Mesenchymal stem cell (in vitro differentiated cells and primary cell): ENCODE measurements at regions not wholly inside any gene's neighbourhood (a gene's known extent, or its start where the extent isn't known, plus 50 kb on each side); places are given as distances from the start of the nearest gene placed in this dataset.
A peak's percentile ranks its signal among the peaks of the same experiment; 100 is the strongest.

Source experiments
- DNase-seq: peaks from one replicate; pipeline ENCODE4 v3.0.0-alpha.2; 2013
- H2AFZ ChIP-seq: one replicate; pipeline ENCODE4 v1.6.1; 2013; ENCODE audit warnings: low read depth, mild to moderate bottlenecking, control low read depth, inconsistent platforms, low read length, moderate library complexity
- H2AK5ac ChIP-seq: 2 replicates; pipeline ENCODE4 v1.6.1; 2013; ENCODE audit warnings: low read length, moderate library complexity, mild to moderate bottlenecking, inconsistent platforms; ENCODE audit not compliant: severe bottlenecking
- H2BK120ac ChIP-seq: one replicate; pipeline ENCODE4 v1.6.1; 2013; ENCODE audit warnings: low read depth, mild to moderate bottlenecking, inconsistent platforms, low read length, moderate library complexity
- H2BK12ac ChIP-seq, 2 experiments: one replicate each; pipeline ENCODE4 v1.6.1; 2013; ENCODE audit warnings: inconsistent platforms in 2 of 2, low read length in 2 of 2, mild to moderate bottlenecking in 2 of 2, moderate library complexity in 2 of 2, control low read depth in 1 of 2
- H2BK15ac ChIP-seq: one replicate; pipeline ENCODE4 v1.6.1; 2013; ENCODE audit warnings: mild to moderate bottlenecking, low read depth, inconsistent platforms; ENCODE audit not compliant: poor library complexity, severe bottlenecking
- H2BK5ac ChIP-seq: 2 replicates; pipeline ENCODE4 v1.6.1; 2013; ENCODE audit warnings: low read depth, mild to moderate bottlenecking, low read length, control low read depth, inconsistent platforms; ENCODE audit not compliant: poor library complexity, severe bottlenecking
- H3K14ac ChIP-seq, 2 experiments: one replicate each; pipeline ENCODE4 v1.6.1; 2013; ENCODE audit warnings: inconsistent platforms in 2 of 2, low read length in 2 of 2, control low read depth in 1 of 2, mild to moderate bottlenecking in 1 of 2, moderate library complexity in 1 of 2
- H3K18ac ChIP-seq, 2 experiments: one replicate each; pipeline ENCODE4 v1.6.1; 2013; ENCODE audit warnings: inconsistent platforms in 2 of 2, low read length in 2 of 2, control low read depth in 1 of 2, low read depth in 1 of 2, mild to moderate bottlenecking in 1 of 2
- H3K23ac ChIP-seq, 2 experiments: one replicate each; pipeline ENCODE4 v1.6.1; 2013; ENCODE audit warnings: inconsistent platforms in 2 of 2, low read length in 2 of 2, mild to moderate bottlenecking in 2 of 2, moderate library complexity in 2 of 2, control low read depth in 1 of 2
- H3K27ac ChIP-seq: 2 replicates; pipeline ENCODE4 v1.5.1; 2013; ENCODE audit warnings: mild to moderate bottlenecking, moderate library complexity, low read length, control low read depth, inconsistent platforms; ENCODE audit not compliant: poor library complexity, severe bottlenecking
- H3K27me3 ChIP-seq, 2 experiments: 2 replicates each; pipeline versions ENCODE4 v1.6.1 to v1.7.0; 2013; ENCODE audit warnings: low read length in 2 of 2, mild to moderate bottlenecking in 2 of 2, moderate library complexity in 2 of 2, control low read depth in 1 of 2, inconsistent platforms in 1 of 2; ENCODE audit not compliant: control insufficient read depth in 1 of 2, insufficient read depth in 1 of 2
- H3K36me3 ChIP-seq, 2 experiments: 2 replicates each; pipeline versions ENCODE4 v1.6.1 to v1.7.0; 2013; ENCODE audit warnings: low read length in 2 of 2, control low read depth in 1 of 2, inconsistent platforms in 1 of 2, low read depth in 1 of 2, mild to moderate bottlenecking in 1 of 2; ENCODE audit not compliant: insufficient read depth in 2 of 2, control insufficient read depth in 1 of 2
- H3K4ac ChIP-seq, 2 experiments: one replicate each; pipeline ENCODE4 v1.6.1; 2013; ENCODE audit warnings: inconsistent platforms in 2 of 2, low read length in 2 of 2, mild to moderate bottlenecking in 2 of 2, moderate library complexity in 2 of 2, control low read depth in 1 of 2, low read depth in 1 of 2
- H3K4me1 ChIP-seq: 2 replicates; pipeline ENCODE4 v1.6.1; 2013; ENCODE audit warnings: low read depth, low read length, control low read depth; ENCODE audit not compliant: control insufficient read depth, insufficient read depth
- H3K4me2 ChIP-seq: 2 replicates; pipeline ENCODE4 v1.6.1; 2013; ENCODE audit warnings: low read length, mild to moderate bottlenecking, inconsistent platforms; ENCODE audit not compliant: poor library complexity, severe bottlenecking
- H3K4me3 ChIP-seq, 2 experiments: 2 replicates each; pipeline versions ENCODE4 v1.5.1 to v1.7.0; 2013; ENCODE audit warnings: low read length in 2 of 2, mild to moderate bottlenecking in 2 of 2, control low read depth in 1 of 2, low read depth in 1 of 2; ENCODE audit not compliant: insufficient read depth in 1 of 2
- H3K79me1 ChIP-seq: replicated peaks from 2 replicates; pipeline ENCODE4 v1.6.1; 2013; ENCODE audit warnings: mild to moderate bottlenecking, control low read depth, low read length, inconsistent platforms; ENCODE audit not compliant: poor library complexity, severe bottlenecking
- H3K9ac ChIP-seq: 2 replicates; pipeline ENCODE4 v1.7.0; 2013; ENCODE audit warnings: mild to moderate bottlenecking, low read length, moderate library complexity
- H3K9me3 ChIP-seq: 2 replicates; pipeline ENCODE4 v1.7.0; 2013; ENCODE audit warnings: mild to moderate bottlenecking, low read length; ENCODE audit not compliant: control insufficient read depth
- H4K8ac ChIP-seq: one replicate; pipeline ENCODE4 v1.6.1; 2013; ENCODE audit warnings: inconsistent platforms, mild to moderate bottlenecking, low read length, moderate library complexity
- H4K91ac ChIP-seq: one replicate; pipeline ENCODE4 v1.6.1; 2013; ENCODE audit warnings: mild to moderate bottlenecking, low read length, inconsistent platforms
- WGBS: methylation state at CpG from one replicate; pipeline ENCODE4 v1.1.7; 2013; ENCODE audit warnings: mixed read lengths; 5-methylcytosine and 5-hydroxymethylcytosine counted together

DNA sequence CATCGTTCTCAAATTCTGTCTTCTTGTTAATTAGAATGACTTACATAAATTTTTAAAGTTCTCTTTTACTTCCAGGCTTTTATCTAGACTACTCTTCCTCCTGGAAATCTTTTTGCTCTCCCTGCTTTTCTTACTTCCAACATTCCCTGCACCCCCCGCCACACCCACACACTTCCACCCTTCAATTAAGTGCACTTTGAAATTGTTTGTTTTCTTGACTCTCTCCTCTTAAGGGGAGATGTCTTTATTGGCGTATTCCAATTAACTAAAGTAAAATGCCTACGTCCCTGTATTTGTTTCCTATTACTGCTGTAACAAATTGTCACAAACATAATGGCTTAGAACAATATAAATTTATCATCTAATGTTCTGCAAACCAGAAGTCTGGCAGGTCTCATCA is 125.2 kb upstream of the KRR1 start:
- no peak overlapping the region for H4K8ac ChIP-seq
- H3K79me1 ChIP-seq = no peaks in the 10 kb centered on the region
- H3K27ac ChIP-seq = peak overlapping the region; percentile 55
- H3K36me3 ChIP-seq = no peaks in the 10 kb centered on the region
- H3K4me2 ChIP-seq = no peak overlapping the region
- no peaks in the 10 kb centered on the region for H3K9me3 ChIP-seq
- H3K9ac ChIP-seq = no peak overlapping the region
- H2AFZ ChIP-seq = no peak overlapping the region
- H3K27me3 ChIP-seq = no peaks in the 10 kb centered on the region
- no peak overlapping the region for H3K4ac ChIP-seq
- no peak overlapping the region for H4K91ac ChIP-seq
- no peak overlapping the region for H2BK12ac ChIP-seq
- no peak overlapping the region for H2BK120ac ChIP-seq
- no peak overlapping the region for H2BK15ac ChIP-seq
- H2BK5ac ChIP-seq = no peak overlapping the region
- no peak for DNase-seq
- H2AK5ac ChIP-seq = peak overlapping the region; percentile 76
- 100% methylated on average over 2 of the region's 4 CpGs for WGBS
- no peak overlapping the region for H3K18ac ChIP-seq
- no peak overlapping the region for H3K4me3 ChIP-seq
- H3K4me1 ChIP-seq = peaks cover 3% of the 10 kb centered on the region
- H3K23ac ChIP-seq = no peak overlapping the region
- no peak overlapping the region for H3K14ac ChIP-seq

DNA sequence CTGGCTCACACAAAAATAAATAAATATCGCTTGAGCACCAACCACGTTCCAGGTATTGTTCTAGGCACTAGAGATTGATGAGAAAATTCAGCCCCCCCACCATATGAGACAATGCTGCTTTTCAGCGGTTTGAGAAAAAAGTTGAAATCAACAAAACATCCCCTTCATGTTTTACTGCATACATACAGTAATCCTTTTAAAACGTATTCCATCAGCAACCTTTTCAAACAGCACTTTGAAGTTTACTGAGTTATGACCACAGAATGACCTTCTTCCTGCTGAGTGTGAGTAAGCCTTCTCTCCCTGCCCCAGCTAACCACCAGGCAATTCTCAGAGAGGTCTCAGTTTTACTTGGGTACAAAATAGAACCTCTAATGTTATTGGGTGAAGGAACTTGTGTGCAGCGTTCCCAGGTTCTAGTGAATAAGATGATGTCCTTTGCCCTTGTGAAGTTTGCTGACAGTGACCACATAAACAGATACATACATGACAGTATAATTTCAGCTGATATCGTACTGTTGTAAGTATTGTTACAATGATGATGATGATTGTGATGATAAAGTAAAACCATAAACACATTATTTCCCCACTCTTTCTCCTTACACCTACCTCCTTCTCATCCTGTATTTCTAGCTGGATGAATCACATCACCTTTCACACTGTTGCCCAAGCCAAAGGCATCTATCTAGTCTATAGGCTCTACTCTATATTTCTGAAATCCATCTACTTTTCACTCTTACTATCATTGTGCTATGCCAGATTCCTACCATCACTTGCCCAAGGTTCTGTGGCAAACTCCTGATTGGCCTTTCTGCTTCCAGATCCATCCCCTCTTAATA is 124.4 kb upstream of the KRR1 start:
- no peak overlapping the region for H4K91ac ChIP-seq
- no peaks in the 10 kb centered on the region for H3K27me3 ChIP-seq
- peaks cover 3% of the 10 kb centered on the region for H3K4me1 ChIP-seq
- H3K14ac ChIP-seq = no peak overlapping the region
- peak overlapping the region; percentile 57 for H3K9ac ChIP-seq
- no peak overlapping the region for H3K23ac ChIP-seq
- H2BK120ac ChIP-seq = no peak overlapping the region
- H3K18ac ChIP-seq = peak overlapping the region in 1 of 2 experiments; percentile 37
- H2BK12ac ChIP-seq = no peak overlapping the region
- peak overlapping the region; percentile 73 for H3K27ac ChIP-seq
- H3K4ac ChIP-seq = no peak overlapping the region
- 0% methylated on average over 4 of the region's 6 CpGs for WGBS
- H2BK15ac ChIP-seq = no peak overlapping the region
- peak; percentile 93 for DNase-seq
- H3K9me3 ChIP-seq = no peaks in the 10 kb centered on the region
- H3K4me3 ChIP-seq = no peak overlapping the region
- H2AFZ ChIP-seq = no peak overlapping the region
- no peaks in the 10 kb centered on the region for H3K36me3 ChIP-seq
- no peaks in the 10 kb centered on the region for H3K79me1 ChIP-seq
- H3K4me2 ChIP-seq = no peak overlapping the region
- H2BK5ac ChIP-seq = no peak overlapping the region
- peak overlapping the region; percentile 76 for H2AK5ac ChIP-seq
- no peak overlapping the region for H4K8ac ChIP-seq

DNA sequence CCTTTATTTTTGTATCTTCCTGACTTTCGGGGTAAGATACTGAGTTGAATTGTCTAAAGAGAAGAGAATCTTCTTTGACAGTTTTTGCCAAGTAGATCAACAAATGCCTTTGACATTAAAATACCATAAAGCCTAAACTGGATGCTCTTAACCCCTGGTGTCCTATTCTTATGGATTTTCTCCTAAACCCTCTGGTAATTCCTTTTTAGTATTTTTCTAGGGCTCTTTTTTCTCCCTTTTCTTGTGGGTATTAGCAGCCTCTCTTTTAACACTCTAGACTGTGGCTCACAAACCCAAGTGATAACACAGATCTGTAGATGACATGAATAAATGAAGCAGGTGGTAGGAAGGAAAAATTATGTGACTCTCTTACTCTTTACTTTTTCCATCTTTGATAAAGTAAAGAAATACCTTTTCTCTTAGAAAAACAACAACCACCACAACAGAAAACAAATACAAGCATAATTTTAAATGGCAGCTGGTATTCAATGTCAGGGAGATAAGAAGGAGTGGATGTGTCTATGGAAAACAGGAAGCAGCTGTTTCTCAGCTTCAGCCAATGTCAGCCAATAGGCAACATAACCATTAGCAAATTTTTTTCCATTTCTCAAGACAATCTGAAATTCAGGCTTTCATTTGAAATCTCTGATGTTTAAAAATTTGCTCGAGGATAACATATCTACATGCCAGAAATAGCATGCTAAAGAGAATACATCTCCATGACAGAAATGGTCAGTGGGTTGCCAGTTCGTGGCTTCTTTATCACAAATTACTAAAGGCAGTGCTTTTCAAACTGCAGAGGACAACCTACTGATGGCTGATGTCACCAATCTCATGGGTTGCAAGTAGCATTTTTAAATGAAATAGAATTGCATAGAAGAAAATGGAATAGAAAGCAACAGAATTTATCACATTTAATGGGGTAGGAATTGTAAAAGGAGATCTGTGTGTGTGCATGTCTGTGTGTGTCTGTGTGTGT is 123.1 kb upstream of the KRR1 start:
- WGBS = 77% methylated on average over 2 of the region's 3 CpGs
- no peaks in the 10 kb centered on the region for H3K79me1 ChIP-seq
- H3K14ac ChIP-seq = no peak overlapping the region
- no peak overlapping the region for H4K8ac ChIP-seq
- DNase-seq = peak; percentile 18
- no peak overlapping the region for H3K9ac ChIP-seq
- no peak overlapping the region for H2AK5ac ChIP-seq
- peaks cover 3% of the 10 kb centered on the region for H3K4me1 ChIP-seq
- H3K4ac ChIP-seq = no peak overlapping the region
- no peak overlapping the region for H2BK15ac ChIP-seq
- no peak overlapping the region for H2BK5ac ChIP-seq
- H2BK12ac ChIP-seq = no peak overlapping the region
- no peak overlapping the region for H3K23ac ChIP-seq
- peak overlapping the region; percentile 73 for H3K27ac ChIP-seq
- H3K36me3 ChIP-seq = no peaks in the 10 kb centered on the region
- H3K4me2 ChIP-seq = no peak overlapping the region
- no peak overlapping the region for H4K91ac ChIP-seq
- no peak overlapping the region for H2BK120ac ChIP-seq
- no peaks in the 10 kb centered on the region for H3K27me3 ChIP-seq
- H3K9me3 ChIP-seq = no peaks in the 10 kb centered on the region
- H3K4me3 ChIP-seq = no peak overlapping the region
- H2AFZ ChIP-seq = no peak overlapping the region
- no peak overlapping the region for H3K18ac ChIP-seq

DNA sequence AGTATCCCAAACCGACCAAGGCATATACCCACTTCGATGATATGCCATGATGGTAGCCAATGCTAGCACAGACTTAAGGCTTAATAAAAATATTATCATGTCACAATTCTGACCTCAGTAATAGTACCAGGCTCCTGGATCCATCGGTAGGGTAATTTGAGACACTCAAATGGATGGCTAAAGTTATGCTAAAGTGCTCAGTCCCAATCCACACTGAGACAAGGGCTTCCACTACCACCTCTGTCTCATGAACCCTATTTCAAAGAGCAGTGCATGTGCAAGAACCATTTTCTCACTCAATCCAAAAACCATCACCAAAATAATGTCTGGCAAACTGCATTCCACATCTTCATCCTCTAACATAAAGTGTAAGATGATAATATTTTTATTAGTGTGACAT is 122.4 kb upstream of the KRR1 start:
- Histone ChIP-seq H3K4ac (no peak overlapping the region), H2BK12ac (peak overlapping the region in 1 of 2 experiments; percentile 9), H3K9me3 (no peaks in the 10 kb centered on the region), H2BK15ac (no peak overlapping the region), H3K9ac (no peak overlapping the region), H3K23ac (no peak overlapping the region), H3K27me3 (no peaks in the 10 kb centered on the region), H2BK5ac (no peak overlapping the region), H3K18ac (no peak overlapping the region), H4K8ac (no peak overlapping the region), H3K79me1 (no peaks in the 10 kb centered on the region), H3K4me3 (no peak overlapping the region), H3K4me2 (no peak overlapping the region), H2AFZ (no peak overlapping the region), H2AK5ac (peak overlapping the region; percentile 79), H2BK120ac (no peak overlapping the region), H3K4me1 (peaks cover 3% of the 10 kb centered on the region), H3K14ac (no peak overlapping the region), H3K36me3 (no peaks in the 10 kb centered on the region), H4K91ac (no peak overlapping the region), H3K27ac (no peak overlapping the region)
- WGBS = 79% methylated on average over 3 of the region's 3 CpGs
- DNase-seq = no peak
